ENCODE measurements at regions not wholly inside any gene's neighbourhood (a gene's known extent, or its start where the extent isn't known, plus 50 kb on each side); places are given as distances from the start of the nearest gene placed in this dataset.

DNA sequence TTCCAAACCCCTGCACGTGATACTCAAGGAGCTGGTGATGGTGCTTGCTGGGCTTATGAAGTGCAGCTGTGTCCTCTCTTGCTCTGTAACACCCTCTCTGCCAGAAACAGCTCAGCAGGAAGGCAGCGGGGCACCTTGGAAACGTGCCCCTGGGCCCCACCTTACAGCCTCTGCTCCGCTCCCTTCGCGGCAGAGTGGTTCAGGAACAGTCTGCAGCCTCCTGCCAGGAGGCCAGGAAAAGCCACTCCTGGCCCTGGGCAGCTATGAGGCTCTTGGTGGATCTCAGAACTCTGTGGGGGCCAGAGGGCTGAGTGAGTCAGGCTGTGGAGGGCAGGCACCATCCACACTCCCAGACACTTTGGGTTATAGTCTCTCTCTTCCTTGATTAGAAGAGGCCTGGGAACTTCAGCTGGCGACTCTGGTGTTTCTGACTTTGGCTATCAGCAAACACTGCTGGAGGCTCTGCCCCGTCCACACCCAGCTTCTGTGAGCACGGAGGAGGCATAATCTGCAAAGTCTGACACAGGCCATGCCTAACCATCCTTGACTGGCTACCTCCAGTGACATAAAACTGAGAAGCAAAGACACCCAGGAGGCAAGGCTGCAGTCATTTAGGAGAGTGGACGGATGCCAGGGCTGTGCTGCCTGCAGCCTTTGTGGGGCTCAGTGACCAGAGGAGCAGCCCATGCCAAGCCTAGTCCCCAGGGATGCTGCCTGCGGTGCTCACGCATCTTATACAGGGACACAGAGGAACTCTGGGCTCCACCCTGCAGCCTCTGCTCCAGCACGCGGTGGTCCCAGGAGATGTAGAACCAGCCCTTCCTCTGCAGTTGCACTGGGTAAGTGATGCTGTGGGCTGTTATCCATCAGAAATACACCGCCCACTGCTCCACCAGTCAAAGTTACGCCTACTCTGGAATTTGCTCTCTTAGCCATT is 65.3 kb downstream of the METRNL start:
- Histone ChIP-seq H3K4me3 (ENCODE audit: control extremely low read depth in 1 of 5, extremely low read depth in 1 of 5, insufficient read depth in 1 of 5, low read depth in 2 of 5, low read length in 4 of 5) (no peak overlapping the region), H3K27ac (ENCODE audit: low read length in 2 of 2) (no peak overlapping the region), H3K4me1 (ENCODE audit: control insufficient read depth in 2 of 2, insufficient read depth in 2 of 2, low read length in 2 of 2) (no peaks in the 10 kb centered on the region), H2AFZ (ENCODE audit: insufficient read depth, low read depth, low read length, poor library complexity, severe bottlenecking) (no peak overlapping the region), H3K9me3 (ENCODE audit: control extremely low read depth in 1 of 3, control insufficient read depth in 2 of 3, insufficient read depth in 1 of 3, low read length in 2 of 3) (peaks cover 0 to 3% (median 2%) of the 10 kb centered on the region in 3 donors), H3K79me2 (ENCODE audit: control insufficient read depth, insufficient read depth, low read length) (no peaks in the 10 kb centered on the region), H3K27me3 (replicated peaks in 1 of 4; ENCODE audit: control extremely low read depth in 1 of 4, control insufficient read depth in 3 of 4, insufficient read depth in 4 of 4, low read length in 3 of 4) (peaks cover 0 to 14% (median 2%) of the 10 kb centered on the region in 4 experiments), H3K36me3 (replicated peaks in 1 of 2; ENCODE audit: control extremely low read depth in 1 of 2, control insufficient read depth in 1 of 2, extremely low read depth in 1 of 2, insufficient read depth in 2 of 2, low read length in 1 of 2) (no peaks in the 10 kb centered on the region), H3K9ac (ENCODE audit: low read length) (no peak overlapping the region), H3K4me2 (replicated peaks; ENCODE audit: low read depth, low read length, poor library complexity, severe bottlenecking) (no peak overlapping the region), H4K20me1 (ENCODE audit: control insufficient read depth, insufficient read depth, low read length, poor library complexity, severe bottlenecking) (no peaks in the 10 kb centered on the region)
- WGBS (ENCODE audit: insufficient coverage), result 58% methylated on average over 13 of the region's 16 CpGs
- no peaks in the 10 kb centered on the region for H3K4me1 Mint-ChIP-seq
- H3K9me3 Mint-ChIP-seq (ENCODE audit: insufficient read depth), result peaks cover 8% of the 10 kb centered on the region
- DNase-seq (no peak), ATAC-seq (ENCODE audit: low read depth) (no peak)
- intact Hi-C loops (cut with micrococcal nuclease), result no loop called here
- no peak for TF ChIP-seq EZH2 (IDR thresholded peaks at IDR 0.05; ENCODE audit: borderline replicate concordance, insufficient read depth, low read depth, low read length, poor library complexity, severe bottlenecking)
- TF ChIP-seq, protein P1, sequence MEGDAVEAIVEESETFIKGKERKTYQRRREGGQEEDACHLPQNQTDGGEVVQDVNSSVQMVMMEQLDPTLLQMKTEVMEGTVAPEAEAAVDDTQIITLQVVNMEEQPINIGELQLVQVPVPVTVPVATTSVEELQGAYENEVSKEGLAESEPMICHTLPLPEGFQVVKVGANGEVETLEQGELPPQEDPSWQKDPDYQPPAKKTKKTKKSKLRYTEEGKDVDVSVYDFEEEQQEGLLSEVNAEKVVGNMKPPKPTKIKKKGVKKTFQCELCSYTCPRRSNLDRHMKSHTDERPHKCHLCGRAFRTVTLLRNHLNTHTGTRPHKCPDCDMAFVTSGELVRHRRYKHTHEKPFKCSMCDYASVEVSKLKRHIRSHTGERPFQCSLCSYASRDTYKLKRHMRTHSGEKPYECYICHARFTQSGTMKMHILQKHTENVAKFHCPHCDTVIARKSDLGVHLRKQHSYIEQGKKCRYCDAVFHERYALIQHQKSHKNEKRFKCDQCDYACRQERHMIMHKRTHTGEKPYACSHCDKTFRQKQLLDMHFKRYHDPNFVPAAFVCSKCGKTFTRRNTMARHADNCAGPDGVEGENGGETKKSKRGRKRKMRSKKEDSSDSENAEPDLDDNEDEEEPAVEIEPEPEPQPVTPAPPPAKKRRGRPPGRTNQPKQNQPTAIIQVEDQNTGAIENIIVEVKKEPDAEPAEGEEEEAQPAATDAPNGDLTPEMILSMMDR (IDR thresholded peaks at IDR 0.05), result no peak
- H3K4me3 Mint-ChIP-seq, result no peak overlapping the region
- CTCF ChIA-PET, result interaction anchor here (0.6 kb wide), 1 partner anchor 113 kb away, joined by 3 read pairs; no protein-coding TSS in a partner anchor
- POLR2A ChIA-PET, result no interaction called here
- peaks cover 40% of the 10 kb centered on the region for H3K27me3 Mint-ChIP-seq
- no peak overlapping the region for H3K27ac Mint-ChIP-seq

DNA sequence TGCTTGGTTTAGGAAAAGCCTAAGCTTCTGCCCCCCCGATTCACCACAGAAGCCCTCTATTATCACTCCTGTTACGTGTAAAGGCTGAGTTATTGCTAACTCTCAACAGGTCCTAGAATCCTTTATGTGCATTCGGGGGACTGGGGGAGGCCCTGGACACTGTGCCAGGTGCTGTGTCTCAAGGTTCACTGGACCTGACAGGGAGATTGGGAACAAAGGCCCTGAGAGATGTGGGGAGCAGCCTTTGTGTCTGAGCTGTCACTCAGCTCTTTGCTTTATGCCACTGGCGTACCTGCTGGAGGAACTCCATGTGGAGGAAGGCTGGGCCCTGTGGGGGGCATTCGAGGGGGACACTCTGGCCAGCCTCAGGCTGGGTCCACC is 65.9 kb downstream of the METRNL start:
- peaks cover 40% of the 10 kb centered on the region for H3K27me3 Mint-ChIP-seq
- POLR2A ChIA-PET, result no interaction called here
- Histone ChIP-seq H3K27ac (ENCODE audit: low read length in 2 of 2) (no peak overlapping the region), H3K9me3 (ENCODE audit: control extremely low read depth in 1 of 3, control insufficient read depth in 2 of 3, insufficient read depth in 1 of 3, low read length in 2 of 3) (peaks cover 0 to 3% (median 2%) of the 10 kb centered on the region in 3 donors), H3K9ac (ENCODE audit: low read length) (no peak overlapping the region), H3K4me1 (ENCODE audit: control insufficient read depth in 2 of 2, insufficient read depth in 2 of 2, low read length in 2 of 2) (no peaks in the 10 kb centered on the region), H3K27me3 (replicated peaks in 1 of 4; ENCODE audit: control extremely low read depth in 1 of 4, control insufficient read depth in 3 of 4, insufficient read depth in 4 of 4, low read length in 3 of 4) (peaks cover 0 to 14% (median 2%) of the 10 kb centered on the region in 4 experiments), H4K20me1 (ENCODE audit: control insufficient read depth, insufficient read depth, low read length, poor library complexity, severe bottlenecking) (no peaks in the 10 kb centered on the region), H2AFZ (ENCODE audit: insufficient read depth, low read depth, low read length, poor library complexity, severe bottlenecking) (no peak overlapping the region), H3K36me3 (replicated peaks in 1 of 2; ENCODE audit: control extremely low read depth in 1 of 2, control insufficient read depth in 1 of 2, extremely low read depth in 1 of 2, insufficient read depth in 2 of 2, low read length in 1 of 2) (no peaks in the 10 kb centered on the region), H3K4me3 (ENCODE audit: control extremely low read depth in 1 of 5, extremely low read depth in 1 of 5, insufficient read depth in 1 of 5, low read depth in 2 of 5, low read length in 4 of 5) (no peak overlapping the region), H3K4me2 (replicated peaks; ENCODE audit: low read depth, low read length, poor library complexity, severe bottlenecking) (no peak overlapping the region), H3K79me2 (ENCODE audit: control insufficient read depth, insufficient read depth, low read length) (no peaks in the 10 kb centered on the region)
- peaks cover 8% of the 10 kb centered on the region for H3K9me3 Mint-ChIP-seq (ENCODE audit: insufficient read depth)
- no peak overlapping the region for H3K4me3 Mint-ChIP-seq
- H3K27ac Mint-ChIP-seq, result no peak overlapping the region
- H3K4me1 Mint-ChIP-seq, result no peaks in the 10 kb centered on the region
- intact Hi-C loops (cut with micrococcal nuclease), result no loop called here
- ATAC-seq (ENCODE audit: low read depth), result no peak
- CTCF ChIA-PET, result no interaction called here
- 60% methylated on average over 3 of the region's 5 CpGs for WGBS (ENCODE audit: insufficient coverage)
- no peak for DNase-seq
- TF ChIP-seq EZH2 (IDR thresholded peaks at IDR 0.05; ENCODE audit: borderline replicate concordance, insufficient read depth, low read depth, low read length, poor library complexity, severe bottlenecking), result no peak
- TF ChIP-seq, protein P1 (IDR thresholded peaks at IDR 0.05), result no peak

Data from B cell (primary cell).